ENCODE measurements at regions not wholly inside any gene's neighbourhood (a gene's known extent, or its start where the extent isn't known, plus 50 kb on each side); places are given as distances from the start of the nearest gene placed in this dataset.

DNA sequence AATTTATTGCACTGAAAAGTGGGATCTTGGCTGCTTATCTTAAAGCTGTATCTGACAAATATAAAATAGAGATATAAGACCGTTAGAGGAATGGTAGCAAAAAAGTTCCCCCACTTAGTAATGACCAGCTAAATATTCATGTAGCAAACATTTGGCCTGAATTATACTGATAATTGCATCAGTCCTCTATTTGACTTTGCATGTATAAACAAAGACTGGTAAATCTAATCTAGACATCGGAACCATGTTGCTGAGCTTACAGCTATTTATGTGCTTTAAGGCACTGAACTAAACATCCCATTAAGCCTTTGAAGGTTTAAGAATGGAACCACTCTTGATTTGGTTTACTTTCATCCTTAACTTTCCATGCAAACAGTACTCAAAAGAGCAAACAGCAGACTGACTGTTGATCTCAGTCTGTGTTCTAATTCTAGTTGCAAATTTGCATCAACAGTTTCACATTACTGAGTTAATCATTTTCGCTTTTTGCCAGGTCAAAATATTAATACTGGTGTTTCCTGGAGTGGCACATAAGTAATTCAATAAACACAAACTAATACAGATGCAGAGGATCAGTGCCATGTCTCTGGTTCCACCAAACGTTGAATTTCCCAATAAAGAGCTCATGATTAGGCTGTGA, 203.5 kb upstream of the HTR2A start:
- TF ChIP-seq, protein P1, sequence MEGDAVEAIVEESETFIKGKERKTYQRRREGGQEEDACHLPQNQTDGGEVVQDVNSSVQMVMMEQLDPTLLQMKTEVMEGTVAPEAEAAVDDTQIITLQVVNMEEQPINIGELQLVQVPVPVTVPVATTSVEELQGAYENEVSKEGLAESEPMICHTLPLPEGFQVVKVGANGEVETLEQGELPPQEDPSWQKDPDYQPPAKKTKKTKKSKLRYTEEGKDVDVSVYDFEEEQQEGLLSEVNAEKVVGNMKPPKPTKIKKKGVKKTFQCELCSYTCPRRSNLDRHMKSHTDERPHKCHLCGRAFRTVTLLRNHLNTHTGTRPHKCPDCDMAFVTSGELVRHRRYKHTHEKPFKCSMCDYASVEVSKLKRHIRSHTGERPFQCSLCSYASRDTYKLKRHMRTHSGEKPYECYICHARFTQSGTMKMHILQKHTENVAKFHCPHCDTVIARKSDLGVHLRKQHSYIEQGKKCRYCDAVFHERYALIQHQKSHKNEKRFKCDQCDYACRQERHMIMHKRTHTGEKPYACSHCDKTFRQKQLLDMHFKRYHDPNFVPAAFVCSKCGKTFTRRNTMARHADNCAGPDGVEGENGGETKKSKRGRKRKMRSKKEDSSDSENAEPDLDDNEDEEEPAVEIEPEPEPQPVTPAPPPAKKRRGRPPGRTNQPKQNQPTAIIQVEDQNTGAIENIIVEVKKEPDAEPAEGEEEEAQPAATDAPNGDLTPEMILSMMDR (IDR thresholded peaks at IDR 0.05), result no peak

DNA sequence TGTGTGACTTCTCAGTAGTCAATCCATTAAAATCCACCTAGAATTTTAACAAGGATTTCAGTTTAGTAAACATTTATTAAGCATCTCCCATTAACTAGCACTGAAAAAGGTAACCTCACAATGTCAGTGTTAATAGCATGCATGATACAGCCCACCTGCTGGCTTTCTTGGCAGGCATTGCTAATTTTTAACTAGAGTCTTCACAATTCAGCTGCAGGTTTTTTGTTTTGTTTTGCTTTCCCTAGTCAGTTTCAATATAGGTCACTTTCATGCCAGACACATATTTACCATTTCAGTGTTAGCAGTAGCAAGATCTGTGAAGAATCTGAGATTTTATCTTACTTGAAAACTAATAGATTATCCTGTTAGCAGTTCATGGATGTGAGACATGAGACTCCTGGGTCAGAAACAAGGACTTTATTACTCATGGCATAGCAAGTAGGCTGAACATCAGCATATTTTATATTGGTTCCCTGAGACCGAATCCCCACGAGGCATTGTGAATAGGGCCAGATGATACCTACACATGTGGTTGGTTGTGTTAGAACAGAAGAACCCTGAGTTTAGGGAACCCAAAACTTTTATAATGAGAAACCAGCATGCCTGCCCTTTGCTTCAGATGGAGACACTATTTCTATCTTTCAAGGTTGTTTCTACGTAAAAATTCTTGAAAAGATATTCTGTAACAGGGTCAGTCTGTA, 198.0 kb upstream of the HTR2A start:
- TF ChIP-seq, protein P1 (IDR thresholded peaks at IDR 0.05), result no peak

DNA sequence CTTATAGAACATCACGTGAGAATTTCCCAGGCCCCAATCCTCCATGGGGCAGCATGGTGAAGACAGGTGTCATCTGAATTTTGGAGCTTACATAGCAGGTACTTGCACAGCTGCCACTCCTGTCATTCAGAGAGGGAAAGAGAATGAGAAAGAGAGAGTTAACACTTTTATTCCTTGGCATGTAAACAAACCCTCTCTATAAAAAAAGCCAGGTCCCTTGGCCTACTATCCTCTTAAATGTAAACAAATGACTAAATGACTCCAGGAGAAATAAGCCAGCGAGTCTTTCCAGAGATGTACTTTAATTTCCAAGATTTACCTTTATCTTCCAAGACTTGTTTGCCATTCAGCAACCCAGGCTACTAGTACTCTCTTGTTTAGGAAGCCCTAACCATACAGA, 195.3 kb upstream of the HTR2A start:
- TF ChIP-seq, protein P1 (IDR thresholded peaks at IDR 0.05), result no peak

DNA sequence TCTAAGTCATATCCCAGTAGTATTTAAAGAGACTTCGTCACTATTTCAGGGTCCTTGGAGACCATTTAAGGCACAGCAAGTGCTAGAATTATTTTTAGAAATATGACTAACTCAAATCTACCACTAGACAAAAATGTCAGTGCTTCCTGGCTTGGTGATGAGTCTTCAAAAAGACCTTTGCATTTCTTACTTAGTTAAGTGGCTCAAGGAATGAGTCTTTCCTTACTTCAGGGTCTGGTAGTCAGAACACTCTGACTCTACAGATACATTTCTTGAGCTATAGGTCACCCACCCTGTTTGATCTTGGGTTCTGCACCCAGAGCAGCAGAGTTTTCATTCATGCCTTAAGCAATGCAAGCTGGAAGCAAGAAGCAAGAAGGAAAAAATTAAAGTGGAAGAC, 191.0 kb upstream of the HTR2A start:
- TF ChIP-seq, protein P1 (IDR thresholded peaks at IDR 0.05), result no peak

DNA sequence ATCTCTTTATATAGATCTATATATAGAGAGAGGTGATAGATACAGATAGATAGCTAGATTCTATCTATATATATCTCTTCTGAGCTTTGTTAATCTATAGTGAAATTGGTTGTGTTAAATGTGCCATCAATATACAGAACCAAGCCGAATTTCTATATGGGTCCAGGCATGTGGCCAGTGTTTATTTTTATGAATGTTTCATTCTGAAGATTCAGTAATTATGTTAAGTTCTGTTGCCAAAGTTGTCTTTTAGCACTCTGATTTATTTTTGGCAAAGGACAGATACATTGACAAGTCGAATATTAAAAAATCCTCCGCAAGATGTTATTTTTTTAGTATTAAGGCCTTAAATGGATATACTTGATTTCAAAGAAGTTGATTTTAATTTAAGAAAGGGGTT, 190.4 kb upstream of the HTR2A start:
- TF ChIP-seq, protein P1 (IDR thresholded peaks at IDR 0.05), result no peak

DNA sequence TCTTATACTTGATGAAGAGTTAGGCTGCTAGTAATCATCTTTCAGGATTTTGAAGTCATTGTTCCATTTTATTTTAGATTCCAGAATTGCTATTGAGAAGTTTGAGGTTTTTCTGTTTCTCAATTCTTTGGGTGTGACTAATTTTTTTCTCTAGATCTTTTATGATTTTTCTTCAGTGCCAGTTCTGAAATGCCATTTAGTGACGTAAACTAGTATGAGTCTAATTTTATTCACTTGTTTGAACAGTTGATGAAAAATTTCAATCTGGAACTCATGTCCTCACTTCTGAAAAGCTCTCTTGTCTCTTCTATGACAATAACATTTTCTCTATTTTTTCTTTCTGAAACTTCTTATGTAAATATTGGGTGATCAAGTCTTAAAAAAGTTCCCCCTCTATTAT, 188.5 kb upstream of the HTR2A start:
- TF ChIP-seq, protein P1 (IDR thresholded peaks at IDR 0.05), result no peak

DNA sequence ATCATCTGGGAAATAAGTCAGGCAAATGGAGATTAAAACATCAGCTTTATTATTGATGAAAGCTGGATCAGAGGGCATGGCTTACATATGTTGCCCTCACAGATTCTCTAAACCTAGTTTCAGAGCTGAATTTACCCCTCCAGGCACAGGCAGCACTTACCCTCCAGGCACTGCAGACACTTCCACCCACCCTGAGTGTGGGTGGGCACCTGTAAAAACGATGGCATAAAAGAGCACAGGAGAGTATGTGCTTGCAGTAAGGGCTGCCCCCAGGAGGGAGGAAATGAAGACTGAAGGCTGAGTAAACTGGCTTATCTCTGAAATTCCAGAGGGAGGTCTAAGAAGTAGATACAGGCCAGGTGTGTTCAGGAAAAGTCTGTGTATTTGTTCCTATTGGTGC, 185.0 kb upstream of the HTR2A start:
- TF ChIP-seq, protein P1 (IDR thresholded peaks at IDR 0.05), result no peak
